Activated naive CD4-positive, alpha-beta T cell treated with anti-CD3 and anti-CD28 coated beads, Interleukin-2, amount 50 U/mL, for 24 hours (primary cell): ENCODE measurements at regions not wholly inside any gene's neighbourhood (a gene's known extent, or its start where the extent isn't known, plus 50 kb on each side); places are given as distances from the start of the nearest gene placed in this dataset.
"Not testable (repeated sequence)": the region's sequence is repeated elsewhere in the genome, so short reads cannot be mapped to it uniquely, and the experiment has no call there.

Experiments used
- H3K27ac Mint-ChIP-seq: one replicate; pipeline ENCODE4 v1.8.0; 2021; ENCODE audit warnings: mild to moderate bottlenecking, mixed read lengths
- H3K27me3 Mint-ChIP-seq: one replicate; pipeline ENCODE4 v1.8.0; 2021; ENCODE audit warnings: mixed read lengths
- H3K36me3 Mint-ChIP-seq: one replicate; pipeline ENCODE4 v1.8.0; 2021; ENCODE audit warnings: mixed read lengths
- H3K4me1 Mint-ChIP-seq: one replicate; pipeline ENCODE4 v1.8.0; 2021; ENCODE audit warnings: mixed read lengths
- H3K4me3 Mint-ChIP-seq: one replicate; pipeline ENCODE4 v1.8.0; 2021; ENCODE audit warnings: mild to moderate bottlenecking, mixed read lengths
- H3K9me3 Mint-ChIP-seq: one replicate; pipeline ENCODE4 v1.8.0; 2021; ENCODE audit warnings: mixed read lengths

DNA sequence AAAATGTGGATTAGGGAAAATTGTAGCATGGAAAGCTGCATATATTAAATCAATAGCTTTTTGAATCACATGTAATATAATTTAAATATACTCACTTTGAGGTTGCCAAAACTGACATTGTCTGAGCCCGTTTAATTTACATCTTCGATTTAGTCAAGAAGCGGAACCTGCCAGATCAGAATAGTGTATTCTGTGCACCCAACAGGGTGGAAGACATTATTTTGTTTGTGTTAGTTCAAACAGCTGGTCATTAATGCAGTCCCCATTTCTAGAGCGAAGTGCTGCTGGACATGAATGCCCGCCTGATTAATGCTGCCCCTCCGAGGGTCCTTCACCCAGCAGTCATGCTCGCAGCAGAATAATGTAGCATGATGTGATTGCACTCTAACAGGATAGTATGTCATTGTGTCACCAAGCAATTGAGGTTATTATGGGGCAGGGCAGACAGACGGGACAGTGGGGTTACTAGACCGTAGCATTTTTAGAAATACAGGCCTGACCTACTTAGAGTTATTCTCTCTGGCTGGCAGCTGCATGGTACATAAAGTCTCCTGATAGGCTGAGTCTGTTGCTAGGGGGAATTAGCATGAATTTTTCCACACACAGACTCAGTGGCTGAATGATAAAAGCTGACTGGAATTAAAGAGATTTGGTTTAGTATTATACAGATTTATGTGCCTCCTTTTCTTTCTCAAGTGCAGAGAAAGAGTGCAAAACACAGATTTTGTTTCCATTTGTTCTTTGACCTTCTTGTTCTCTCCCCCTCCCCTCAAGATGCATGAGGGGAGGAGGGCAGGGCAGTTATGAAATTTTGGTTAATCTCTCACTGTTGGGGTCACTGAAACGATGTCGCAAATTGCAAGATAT, 147.1 kb downstream of the PRL start:
- H3K36me3 Mint-ChIP-seq = peaks cover 2% of the 10 kb centered on the region
- no peak overlapping the region for H3K4me3 Mint-ChIP-seq
- H3K4me1 Mint-ChIP-seq = peaks cover 9% of the 10 kb centered on the region
- peaks cover 1% of the 10 kb centered on the region for H3K9me3 Mint-ChIP-seq
- H3K27me3 Mint-ChIP-seq = peaks cover 16% of the 10 kb centered on the region
- no peak overlapping the region for H3K27ac Mint-ChIP-seq

- H3K27me3 Mint-ChIP-seq = peaks cover 16% of the 10 kb centered on the region
- H3K36me3 Mint-ChIP-seq = peaks cover 2% of the 10 kb centered on the region
- H3K9me3 Mint-ChIP-seq = no peaks in the 10 kb centered on the region
- peaks cover 9% of the 10 kb centered on the region for H3K4me1 Mint-ChIP-seq
- H3K4me3 Mint-ChIP-seq = no peak overlapping the region
- no peak overlapping the region for H3K27ac Mint-ChIP-seq
Measured at GRCh38 chr6:22150368-22151035, 146.3 kb downstream of the PRL start.

GRCh38 chr6:22151892-22152291, 144.9 kb downstream of the PRL start:
- Mint-ChIP-seq H3K27me3 (peaks cover 11% of the 10 kb centered on the region), H3K4me1 (peaks cover 7% of the 10 kb centered on the region), H3K27ac (no peak overlapping the region), H3K9me3 (no peaks in the 10 kb centered on the region), H3K36me3 (peaks cover under 1% of the 10 kb centered on the region), H3K4me3 (no peak overlapping the region)

DNA sequence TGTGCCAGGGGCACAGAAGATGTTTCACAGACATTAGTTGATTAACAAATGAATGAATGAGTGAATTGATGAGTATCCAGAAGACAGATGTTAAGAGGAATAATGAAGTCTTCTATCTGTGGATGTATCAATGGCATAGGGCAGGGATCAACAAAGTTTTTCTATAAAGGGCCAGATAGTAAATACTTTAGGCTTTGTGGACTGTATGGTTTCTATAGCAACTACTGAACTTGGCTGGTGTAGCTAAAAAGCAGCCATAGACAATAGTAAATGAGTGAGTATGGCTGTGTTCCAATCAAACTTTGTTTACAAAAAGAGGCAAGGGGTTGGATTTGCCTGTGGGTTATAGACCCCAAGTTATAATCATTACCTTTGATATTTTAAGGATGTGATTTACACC, 144.0 kb downstream of the PRL start:
- H3K27me3 Mint-ChIP-seq = peaks cover 10% of the 10 kb centered on the region
- peaks cover 6% of the 10 kb centered on the region for H3K4me1 Mint-ChIP-seq
- H3K36me3 Mint-ChIP-seq = no peaks in the 10 kb centered on the region
- no peak overlapping the region for H3K4me3 Mint-ChIP-seq
- H3K9me3 Mint-ChIP-seq = no peaks in the 10 kb centered on the region
- no peak overlapping the region for H3K27ac Mint-ChIP-seq

DNA sequence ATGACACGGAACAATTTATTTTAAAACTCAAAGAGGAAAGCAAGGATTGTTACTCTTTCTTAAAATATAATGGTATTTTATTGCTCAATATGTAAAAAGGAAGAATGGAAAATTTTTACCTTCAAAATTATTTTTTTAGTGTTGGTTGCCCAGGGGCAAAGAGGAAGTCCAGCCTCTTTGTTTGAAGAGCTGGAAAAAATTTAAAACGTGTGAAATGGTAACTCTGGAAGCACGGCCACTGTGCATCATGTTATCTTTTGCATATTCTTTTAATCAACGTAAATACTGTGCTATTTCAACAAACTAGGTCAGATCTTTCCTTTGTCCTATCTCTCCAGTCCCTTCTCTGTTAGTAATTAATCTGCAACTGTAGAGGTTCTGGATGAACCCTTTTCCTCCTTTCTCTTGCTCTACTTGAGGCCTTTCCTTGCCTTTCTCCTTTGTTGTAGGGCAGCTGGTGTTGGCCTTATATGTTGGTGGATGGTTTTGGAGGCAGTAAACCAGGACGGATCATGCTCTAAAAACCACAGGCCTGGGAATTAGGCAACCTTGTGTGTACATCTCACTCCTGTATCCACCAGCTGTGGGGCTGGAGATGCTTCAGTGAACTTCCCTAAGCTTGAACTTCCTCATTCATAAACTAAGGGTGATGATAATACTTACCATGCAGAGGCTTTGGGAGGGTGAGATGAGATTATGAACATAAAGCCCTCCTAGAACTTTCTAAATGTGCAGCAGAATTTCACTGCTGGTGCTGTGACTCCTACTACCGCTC, 143.3 kb downstream of the PRL start:
- Mint-ChIP-seq H3K36me3 (no peaks in the 10 kb centered on the region), H3K4me1 (peaks cover under 1% of the 10 kb centered on the region), H3K27ac (no peak overlapping the region), H3K27me3 (peaks cover 5% of the 10 kb centered on the region), H3K9me3 (no peaks in the 10 kb centered on the region), H3K4me3 (no peak overlapping the region)

DNA sequence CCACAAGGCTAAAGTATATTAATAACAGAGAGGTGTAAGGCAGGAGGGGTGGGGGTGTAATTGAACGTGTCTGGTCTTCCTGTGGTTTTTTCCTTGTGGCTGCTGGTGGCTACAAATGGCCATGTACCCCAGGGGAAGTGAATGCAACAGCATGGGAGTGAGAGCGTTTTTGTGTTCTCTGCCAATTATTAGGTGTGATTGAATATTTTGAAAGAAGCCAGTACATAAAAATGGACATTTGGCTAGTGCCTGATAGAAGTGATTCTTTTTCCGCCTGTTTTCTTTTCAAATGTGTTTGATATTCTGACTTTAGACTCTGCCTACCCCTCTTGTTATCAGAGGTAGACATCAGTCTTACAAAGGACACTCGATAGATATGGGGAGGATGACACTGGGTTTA, 141.3 kb downstream of the PRL start:
- Mint-ChIP-seq H3K27me3 (no peaks in the 10 kb centered on the region), H3K4me1 (no peaks in the 10 kb centered on the region), H3K9me3 (no peaks in the 10 kb centered on the region), H3K36me3 (no peaks in the 10 kb centered on the region), H3K4me3 (no peak overlapping the region), H3K27ac (no peak overlapping the region)

GRCh38 chr6:22157233-22157632, 139.6 kb downstream of the PRL start:
- Mint-ChIP-seq H3K27ac (no peak overlapping the region), H3K4me1 (no peaks in the 10 kb centered on the region), H3K36me3 (no peaks in the 10 kb centered on the region), H3K27me3 (no peaks in the 10 kb centered on the region), H3K4me3 (no peak overlapping the region), H3K9me3 (no peaks in the 10 kb centered on the region)

GRCh38 chr6:22164236-22164635, 132.6 kb downstream of the PRL start:
- H3K4me3 Mint-ChIP-seq = no peak overlapping the region
- H3K4me1 Mint-ChIP-seq = no peaks in the 10 kb centered on the region
- H3K36me3 Mint-ChIP-seq = no peaks in the 10 kb centered on the region
- no peak overlapping the region for H3K27ac Mint-ChIP-seq
- no peaks in the 10 kb centered on the region for H3K27me3 Mint-ChIP-seq
- H3K9me3 Mint-ChIP-seq = no peaks in the 10 kb centered on the region

DNA sequence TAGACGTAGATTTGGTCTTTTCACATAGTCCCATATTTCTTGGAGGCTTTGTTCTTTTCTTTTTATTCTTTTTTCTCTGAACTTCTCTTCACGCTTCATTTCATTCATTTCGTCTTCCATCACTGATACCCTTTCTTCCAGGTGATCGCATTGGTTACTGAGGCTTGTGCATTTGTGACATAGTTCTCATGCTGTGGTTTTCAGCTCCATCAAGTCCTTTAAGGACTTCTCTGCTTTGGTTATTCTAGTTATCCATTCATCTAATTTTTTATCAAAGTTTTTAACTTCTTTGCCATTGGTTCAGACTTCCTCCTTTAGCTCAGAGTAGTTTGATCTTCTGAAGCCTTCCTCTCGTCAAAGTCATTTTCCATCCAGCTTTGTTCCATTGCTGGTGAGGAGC, 125.8 kb downstream of the PRL start:
- not testable (repeated sequence) for H3K9me3 Mint-ChIP-seq, H3K4me3 Mint-ChIP-seq, H3K4me1 Mint-ChIP-seq, H3K27ac Mint-ChIP-seq, H3K27me3 Mint-ChIP-seq, H3K36me3 Mint-ChIP-seq

DNA sequence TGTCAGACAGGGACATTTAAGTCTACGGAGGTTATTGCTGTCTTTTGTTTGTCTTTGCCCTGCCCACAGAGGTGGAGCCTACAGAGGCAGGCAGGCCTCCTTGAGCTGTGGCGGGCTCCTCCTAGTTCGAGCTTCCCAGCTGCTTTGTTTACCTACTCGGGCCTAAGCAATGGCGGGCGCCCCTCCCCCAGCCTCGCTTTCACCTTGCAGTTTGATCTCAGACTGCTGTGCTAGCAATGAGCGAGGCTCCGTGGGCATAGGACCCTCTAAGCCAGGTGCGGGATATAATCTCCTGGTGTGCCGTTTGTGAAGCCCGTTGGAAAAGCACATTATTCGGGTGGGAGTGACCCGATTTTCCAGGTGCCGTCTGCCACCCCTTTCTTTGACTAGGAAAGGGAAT, 125.0 kb downstream of the PRL start:
- H3K36me3 Mint-ChIP-seq, H3K9me3 Mint-ChIP-seq, H3K4me3 Mint-ChIP-seq, H3K4me1 Mint-ChIP-seq, H3K27ac Mint-ChIP-seq, H3K27me3 Mint-ChIP-seq: not testable (repeated sequence)

DNA sequence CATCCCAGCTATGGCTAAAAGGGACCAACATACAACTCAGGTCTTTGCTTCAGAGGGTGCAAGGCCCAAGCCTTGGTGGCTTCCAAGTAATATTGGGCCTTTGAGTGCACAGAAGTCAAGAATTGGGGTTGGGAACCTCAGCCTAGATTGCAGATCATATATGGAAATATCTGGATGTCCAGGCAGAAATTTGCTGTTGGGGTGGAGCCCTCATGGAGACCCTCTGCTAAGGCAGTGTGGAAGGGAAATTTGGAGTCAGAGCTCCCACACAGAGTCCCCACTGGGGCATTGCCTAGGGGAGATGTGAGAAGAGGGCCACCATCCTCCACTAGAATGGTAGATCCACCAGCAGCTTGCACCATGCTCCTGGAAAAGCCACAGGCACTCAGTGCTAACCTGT, 123.5 kb downstream of the PRL start:
- Mint-ChIP-seq H3K36me3 (peaks cover 4% of the 10 kb centered on the region), H3K27ac (no peak overlapping the region), H3K4me3 (no peak overlapping the region), H3K27me3 (no peaks in the 10 kb centered on the region), H3K4me1 (no peaks in the 10 kb centered on the region), H3K9me3 (peaks cover 4% of the 10 kb centered on the region)

DNA sequence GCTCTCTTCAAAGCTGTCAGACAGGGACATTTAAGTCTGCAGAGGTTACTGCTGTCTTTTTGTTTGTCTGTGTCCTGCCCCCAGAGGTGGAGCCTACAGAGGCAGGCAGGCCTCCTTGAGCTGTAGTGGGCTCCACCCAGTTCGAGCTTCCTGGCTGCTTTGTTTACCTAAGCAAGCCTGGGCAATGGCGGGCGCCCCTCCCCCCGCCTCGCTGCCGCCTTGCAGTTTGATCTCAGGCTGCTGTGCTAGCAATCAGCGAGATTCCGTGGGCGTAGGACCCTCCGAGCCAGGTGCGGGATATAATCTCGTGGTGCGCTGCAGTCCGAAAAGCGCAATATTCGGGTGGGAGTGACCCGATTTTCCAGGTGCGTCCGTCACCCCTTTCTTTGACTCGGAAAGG, 116.6 kb downstream of the PRL start:
- not testable (repeated sequence) for H3K27me3 Mint-ChIP-seq, H3K4me3 Mint-ChIP-seq, H3K36me3 Mint-ChIP-seq, H3K4me1 Mint-ChIP-seq, H3K27ac Mint-ChIP-seq
- H3K9me3 Mint-ChIP-seq = peaks cover 33% of the 10 kb centered on the region

DNA sequence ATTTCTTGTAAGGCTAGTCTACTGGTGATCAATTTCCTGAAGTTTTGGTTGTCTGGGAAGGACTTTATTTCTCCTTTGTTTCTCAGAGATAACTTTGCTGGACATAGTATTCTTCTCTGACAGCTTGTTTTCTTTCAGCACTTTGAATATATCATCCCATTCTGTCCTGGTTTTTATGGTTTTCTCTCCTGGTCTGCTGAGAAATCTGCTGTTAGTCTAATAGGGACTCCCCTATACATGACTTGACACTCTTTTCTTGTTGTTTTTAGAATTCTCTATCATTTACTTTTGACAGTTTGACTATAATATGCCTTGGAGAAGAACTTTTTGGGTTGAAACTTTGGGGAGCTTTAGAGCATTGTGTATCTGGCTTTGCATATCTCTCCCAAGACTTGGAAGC, 112.5 kb downstream of the PRL start:
- no peak overlapping the region for H3K4me3 Mint-ChIP-seq
- H3K27me3 Mint-ChIP-seq = no peaks in the 10 kb centered on the region
- H3K36me3 Mint-ChIP-seq = peaks cover 3% of the 10 kb centered on the region
- no peak overlapping the region for H3K27ac Mint-ChIP-seq
- H3K4me1 Mint-ChIP-seq = no peaks in the 10 kb centered on the region
- H3K9me3 Mint-ChIP-seq = peaks cover 39% of the 10 kb centered on the region

- no peak overlapping the region for H3K4me3 Mint-ChIP-seq
- peaks cover 9% of the 10 kb centered on the region for H3K9me3 Mint-ChIP-seq
- no peak overlapping the region for H3K27ac Mint-ChIP-seq
- no peaks in the 10 kb centered on the region for H3K27me3 Mint-ChIP-seq
- no peaks in the 10 kb centered on the region for H3K36me3 Mint-ChIP-seq
- no peaks in the 10 kb centered on the region for H3K4me1 Mint-ChIP-seq
Measured at GRCh38 chr6:22189946-22190345, 106.9 kb downstream of the PRL start.

DNA sequence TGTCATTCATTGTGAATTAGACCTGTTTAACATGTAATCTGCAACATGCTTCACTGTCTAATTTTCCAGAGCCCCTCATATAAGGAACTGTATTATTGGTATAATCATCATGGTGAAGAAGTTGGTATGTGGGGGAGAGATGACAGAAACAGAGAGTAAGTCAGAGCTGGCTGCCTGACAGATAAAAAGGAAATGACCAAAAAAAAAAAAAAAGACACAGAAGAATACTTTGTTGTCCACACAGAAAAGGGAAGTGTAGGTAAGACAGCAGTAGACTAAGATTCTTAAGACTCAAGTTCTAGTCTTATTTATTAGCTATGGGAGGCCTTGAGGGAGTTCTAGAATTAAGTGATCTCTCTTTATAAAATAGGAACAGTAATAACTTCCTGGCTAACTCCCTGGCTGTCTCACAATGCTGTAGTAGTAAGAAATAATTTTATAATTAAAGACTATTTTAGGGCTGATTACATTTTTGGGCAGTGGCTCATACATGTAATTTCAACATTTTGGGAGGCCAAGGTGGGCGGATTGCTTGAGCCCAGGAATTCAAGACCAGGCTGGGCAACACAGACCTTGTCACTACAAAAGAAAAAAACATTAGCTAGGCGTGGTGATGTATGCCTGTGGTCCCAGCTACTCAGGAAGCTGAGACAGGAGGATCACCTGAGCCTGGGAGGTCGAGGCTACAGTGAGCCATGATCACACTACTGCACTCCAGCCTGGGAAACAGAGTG, 102.5 kb downstream of the PRL start:
- no peaks in the 10 kb centered on the region for H3K4me1 Mint-ChIP-seq
- H3K27me3 Mint-ChIP-seq = no peaks in the 10 kb centered on the region
- no peaks in the 10 kb centered on the region for H3K36me3 Mint-ChIP-seq
- peaks cover 4% of the 10 kb centered on the region for H3K9me3 Mint-ChIP-seq
- H3K4me3 Mint-ChIP-seq = no peak overlapping the region
- H3K27ac Mint-ChIP-seq = no peak overlapping the region
